SK-N-MC (cell line): ENCODE measurements at regions not wholly inside any gene's neighbourhood (a gene's known extent, or its start where the extent isn't known, plus 50 kb on each side); places are given as distances from the start of the nearest gene placed in this dataset.
A peak's percentile ranks its signal among the peaks of the same experiment; 100 is the strongest.

Source experiments
- DNase-seq: peaks from one replicate; pipeline ENCODE4 v3.0.0-alpha.2; 2011; ENCODE audit warnings: low read depth, low spot score
- H3K27ac ChIP-seq: fragments of 200-600 bp; sonication (generic); 2 replicates; pipeline ENCODE4 v1.5.1; 2016; ENCODE audit warnings: mixed run types
- H3K36me3 ChIP-seq: fragments of 200-600 bp; sonication (generic); 2 replicates; pipeline ENCODE4 v1.6.1; 2017; ENCODE audit warnings: antibody characterized with exemption, low read length, mixed read lengths; ENCODE audit not compliant: insufficient read depth
- H3K4me3 ChIP-seq: fragments of 200-600 bp; sonication (generic); 2 replicates; pipeline ENCODE4 v1.5.1; 2016
- H3K9ac ChIP-seq: fragments of 200-600 bp; sonication (generic); 2 replicates; pipeline ENCODE4 v1.8.0; 2017; ENCODE audit warnings: mixed run types, mixed read lengths; ENCODE audit not compliant: insufficient read length
- H3K9me3 ChIP-seq: fragments of 200-600 bp; sonication (generic); 2 replicates; pipeline ENCODE4 v1.6.1; 2017; ENCODE audit warnings: low read depth, mild to moderate bottlenecking, antibody characterized with exemption, low read length, moderate library complexity, mixed read lengths
- EZH2 ChIP-seq: fragments of 200-600 bp; sonication (generic); IDR thresholded peaks from one replicate; pipeline ENCODE4 v1.6.1; 2017; ENCODE audit warnings: antibody characterized with exemption
- FOXP2 ChIP-seq: optimal IDR thresholded peaks from 2 replicates; pipeline ENCODE3; 2011; ENCODE audit warnings: mild to moderate bottlenecking, moderate library complexity; ENCODE audit not compliant: insufficient read depth; ENCODE audit errors: extremely low read length, control extremely low read depth
- POLR2AphosphoS5 ChIP-seq: IDR thresholded peaks from 2 replicates; pipeline ENCODE4 v1.6.1; 2012; ENCODE audit warnings: mild to moderate bottlenecking, low read depth, low read length, borderline replicate concordance

DNA sequence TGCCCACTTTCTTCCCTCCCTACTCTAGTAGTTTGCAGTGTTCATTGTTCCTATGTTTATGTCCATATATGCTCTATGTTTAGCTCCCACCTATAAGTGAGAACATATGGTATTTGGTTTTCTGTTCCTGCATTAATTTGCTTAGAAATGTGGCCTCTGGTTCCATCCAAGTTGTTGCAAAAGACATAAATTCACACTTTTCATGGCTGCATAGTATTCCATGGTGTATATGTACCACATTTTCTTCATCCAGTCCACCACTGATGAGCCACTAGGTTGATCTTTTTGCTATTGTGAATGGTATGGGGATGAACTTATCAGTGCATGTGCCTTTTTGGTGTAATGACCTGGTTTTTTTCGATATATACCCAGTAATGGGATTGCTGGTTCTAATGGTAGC, 1089.1 kb downstream of the GRM8 start:
- H3K4me3 ChIP-seq: no peak overlapping the region
- H3K27ac ChIP-seq: no peak overlapping the region
- no peak for DNase-seq
- H3K9me3 ChIP-seq: no peaks in the 10 kb centered on the region
- no peaks in the 10 kb centered on the region for H3K36me3 ChIP-seq
- no peak for TF ChIP-seq EZH2
- TF ChIP-seq POLR2AphosphoS5: no peak
- no peak overlapping the region for H3K9ac ChIP-seq

DNA sequence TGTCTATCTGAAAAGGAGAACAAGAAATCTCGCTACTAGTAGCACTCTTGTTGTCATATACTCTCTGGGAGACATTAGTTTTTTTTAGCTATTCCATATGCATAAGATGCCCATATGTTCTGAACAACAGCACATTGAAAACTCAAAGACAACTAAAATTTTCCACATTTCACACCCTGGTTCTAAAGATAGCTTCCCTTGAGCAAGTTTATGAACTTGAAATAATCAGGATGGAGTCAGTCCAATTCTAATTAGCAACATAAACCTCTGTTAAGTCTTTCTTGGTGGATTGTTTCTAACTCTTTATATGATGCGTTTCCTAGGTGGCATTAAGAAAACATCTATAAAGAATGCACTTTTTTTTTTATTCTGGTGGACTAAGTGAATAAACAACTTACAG, 1095.3 kb downstream of the GRM8 start:
- H3K9ac ChIP-seq: no peak overlapping the region
- no peak overlapping the region for H3K4me3 ChIP-seq
- no peak overlapping the region for H3K27ac ChIP-seq
- H3K36me3 ChIP-seq: no peaks in the 10 kb centered on the region
- no peak for DNase-seq
- H3K9me3 ChIP-seq: peaks cover 5% of the 10 kb centered on the region; the same call in 1 of the 2 replicates
- TF ChIP-seq FOXP2 (no peak), POLR2AphosphoS5 (no peak), EZH2 (no peak)

DNA sequence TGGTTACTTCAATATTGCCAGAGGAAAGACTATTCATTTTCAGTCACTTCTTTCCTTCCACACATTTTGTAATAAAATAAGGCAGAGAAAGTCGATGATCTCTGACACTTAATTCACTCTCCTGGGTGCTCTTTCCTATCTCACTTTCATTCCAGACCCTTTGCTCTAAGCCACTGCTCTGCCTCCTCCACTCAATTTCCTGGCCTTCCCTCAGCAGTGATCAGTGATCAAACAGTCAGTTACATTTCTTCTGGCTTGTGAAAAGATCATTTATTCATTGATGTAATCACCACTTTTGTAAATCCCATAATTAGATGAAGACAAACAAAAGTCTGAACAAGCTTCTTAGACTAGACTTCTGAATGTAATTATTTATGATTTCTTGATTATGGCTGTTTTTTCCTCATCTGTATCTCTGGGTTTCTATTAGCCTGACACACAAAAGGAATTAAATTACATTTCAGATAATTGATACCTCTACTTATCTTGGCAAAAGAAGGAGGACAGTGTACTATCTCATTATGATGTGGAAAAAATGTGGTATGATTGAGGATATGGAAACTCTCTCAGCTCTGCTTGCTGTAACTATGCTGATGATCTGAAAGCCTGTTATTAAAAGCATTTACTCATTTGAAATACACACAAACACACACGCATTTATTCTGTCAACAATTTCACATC, 1102.3 kb downstream of the GRM8 start:
- Histone ChIP-seq H3K9me3 (no peaks in the 10 kb centered on the region), H3K27ac (no peak overlapping the region), H3K36me3 (no peaks in the 10 kb centered on the region), H3K4me3 (no peak overlapping the region), H3K9ac (no peak overlapping the region)
- no peak for TF ChIP-seq FOXP2
- no peak for TF ChIP-seq EZH2
- no peak for TF ChIP-seq POLR2AphosphoS5
- no peak for DNase-seq

DNA sequence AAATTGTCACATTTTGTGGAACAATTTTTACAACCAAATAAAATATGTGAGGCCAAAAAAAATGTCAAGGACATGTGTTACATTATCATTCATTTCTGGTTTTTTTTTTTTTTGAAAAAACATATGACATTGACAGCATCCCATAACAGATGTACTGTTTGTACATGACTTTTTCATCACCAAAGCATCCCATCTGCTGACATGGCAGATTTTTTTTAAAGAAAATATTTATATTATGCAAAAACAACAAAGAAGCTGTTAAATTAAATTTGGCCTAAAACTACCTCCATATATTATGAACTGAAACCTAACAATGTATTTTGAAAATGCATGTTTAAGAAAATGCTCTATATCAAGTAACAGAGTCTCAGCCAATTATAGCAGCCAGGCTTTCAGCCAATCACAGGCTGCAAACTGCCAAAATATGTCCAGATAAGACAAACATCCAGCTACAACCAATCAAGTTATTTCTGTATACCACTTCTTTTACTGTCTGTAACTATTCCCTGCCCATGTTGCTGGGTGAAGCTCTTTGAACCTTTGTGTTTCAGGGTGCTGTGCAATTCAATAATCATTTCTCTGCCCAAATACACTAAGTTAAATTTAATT, 1111.8 kb downstream of the GRM8 start:
- TF ChIP-seq EZH2: no peak
- no peak for TF ChIP-seq FOXP2
- TF ChIP-seq POLR2AphosphoS5: no peak
- Histone ChIP-seq H3K9ac (no peak overlapping the region), H3K27ac (no peak overlapping the region), H3K9me3 (no peaks in the 10 kb centered on the region), H3K36me3 (no peaks in the 10 kb centered on the region), H3K4me3 (no peak overlapping the region)
- DNase-seq: no peak

DNA sequence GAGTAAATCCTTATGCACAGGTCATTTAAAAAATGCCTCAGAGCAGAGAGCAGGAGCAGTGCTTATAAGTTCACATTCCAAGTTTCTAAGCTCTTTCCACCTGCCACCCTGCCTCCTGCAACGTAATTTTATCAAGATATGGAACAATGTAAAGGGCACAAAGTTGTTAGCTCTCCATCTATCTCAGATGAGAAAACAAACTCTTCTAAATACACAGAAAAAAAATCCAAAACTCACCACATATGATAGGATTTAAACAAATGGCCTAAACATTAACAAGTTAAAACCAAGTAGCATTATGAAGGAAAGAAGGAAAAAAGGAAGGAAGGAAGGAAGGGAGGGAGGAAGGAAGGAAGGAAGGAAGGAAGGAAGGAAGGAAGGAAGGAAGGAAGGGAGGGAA, 1132.8 kb downstream of the GRM8 start:
- Histone ChIP-seq H3K9ac (peak overlapping the region; percentile 21), H3K9me3 (peaks cover 3% of the 10 kb centered on the region; the same call in 1 of the 2 replicates), H3K27ac (peak overlapping the region; percentile 97), H3K4me3 (peak overlapping the region; percentile 30; the same call in 1 of the 2 replicates), H3K36me3 (no peaks in the 10 kb centered on the region)
- peak; percentile 65; the same call in 1 of the 2 replicates for TF ChIP-seq POLR2AphosphoS5
- TF ChIP-seq EZH2: no peak
- DNase-seq: peak; percentile 93

DNA sequence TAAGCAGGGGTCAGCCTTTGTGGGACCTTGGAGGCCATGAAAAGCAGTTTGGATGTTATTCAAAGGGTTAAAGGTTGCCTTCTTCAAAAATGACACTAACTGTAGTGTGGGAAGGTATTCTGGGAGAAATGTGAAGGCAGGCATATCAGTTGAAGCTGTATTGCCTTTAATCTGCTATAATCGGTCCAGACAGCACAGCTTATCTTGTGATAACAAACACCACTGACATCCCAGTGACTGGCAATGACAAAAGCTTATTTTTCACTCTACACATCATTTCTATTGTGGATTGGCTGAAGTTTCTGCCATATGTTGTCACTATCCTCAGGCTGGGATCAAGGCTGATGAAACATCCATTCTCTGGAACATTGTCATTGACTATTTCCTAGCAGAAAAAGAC, 1149.2 kb downstream of the GRM8 start:
- Histone ChIP-seq H3K36me3 (no peaks in the 10 kb centered on the region), H3K4me3 (no peak overlapping the region), H3K9ac (no peak overlapping the region), H3K9me3 (no peaks in the 10 kb centered on the region), H3K27ac (no peak overlapping the region)
- no peak for TF ChIP-seq FOXP2
- no peak for TF ChIP-seq EZH2
- no peak for TF ChIP-seq POLR2AphosphoS5
- DNase-seq: no peak

DNA sequence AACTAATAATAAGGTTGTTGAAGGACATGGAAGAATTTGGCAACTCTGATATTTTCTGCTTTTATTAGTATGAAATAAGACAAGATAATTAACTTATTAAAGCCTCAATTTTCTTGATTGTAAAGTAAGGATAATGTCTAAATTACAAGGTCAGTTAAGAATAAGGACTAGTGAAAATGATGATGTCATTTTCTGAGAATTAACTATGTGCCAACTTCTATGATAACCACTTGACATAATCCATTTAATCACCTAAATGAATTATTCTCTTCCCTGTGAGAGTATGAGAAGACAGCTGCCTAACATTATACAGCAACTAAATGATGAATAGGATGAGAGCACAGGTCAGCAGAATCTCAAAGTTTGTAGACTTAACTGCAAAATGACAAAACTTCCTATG, 1153.4 kb upstream of the POT1 start:
- H3K27ac ChIP-seq: no peak overlapping the region
- H3K9me3 ChIP-seq: peaks cover 5% of the 10 kb centered on the region; the same call in 1 of the 2 replicates
- no peak for DNase-seq
- no peaks in the 10 kb centered on the region for H3K36me3 ChIP-seq
- no peak overlapping the region for H3K9ac ChIP-seq
- TF ChIP-seq EZH2 (no peak), POLR2AphosphoS5 (no peak), FOXP2 (no peak)
- H3K4me3 ChIP-seq: no peak overlapping the region

DNA sequence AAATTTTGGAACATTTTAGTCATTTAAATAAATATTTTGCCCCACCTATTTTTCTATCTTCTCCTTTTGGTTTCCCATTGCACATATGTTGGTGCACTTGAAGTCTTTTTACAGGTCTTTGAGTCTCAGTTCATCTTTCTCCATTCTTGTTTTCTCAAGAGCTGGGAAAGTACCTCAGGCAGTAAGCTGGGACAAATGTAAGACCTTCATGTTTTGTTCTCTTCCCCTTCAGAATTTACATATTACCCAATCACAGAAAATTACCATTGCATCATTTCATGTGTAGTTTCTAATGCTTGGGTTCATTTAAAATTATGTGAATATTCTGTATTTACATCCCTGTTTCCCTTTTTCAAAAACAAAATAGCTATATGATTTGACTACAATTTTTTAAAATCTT, 1150.0 kb upstream of the POT1 start:
- peak; percentile 34 for DNase-seq
- no peaks in the 10 kb centered on the region for H3K36me3 ChIP-seq
- H3K9me3 ChIP-seq: no peaks in the 10 kb centered on the region
- no peak overlapping the region for H3K27ac ChIP-seq
- no peak for TF ChIP-seq POLR2AphosphoS5
- TF ChIP-seq FOXP2: no peak
- no peak for TF ChIP-seq EZH2
- no peak overlapping the region for H3K9ac ChIP-seq
- H3K4me3 ChIP-seq: no peak overlapping the region

DNA sequence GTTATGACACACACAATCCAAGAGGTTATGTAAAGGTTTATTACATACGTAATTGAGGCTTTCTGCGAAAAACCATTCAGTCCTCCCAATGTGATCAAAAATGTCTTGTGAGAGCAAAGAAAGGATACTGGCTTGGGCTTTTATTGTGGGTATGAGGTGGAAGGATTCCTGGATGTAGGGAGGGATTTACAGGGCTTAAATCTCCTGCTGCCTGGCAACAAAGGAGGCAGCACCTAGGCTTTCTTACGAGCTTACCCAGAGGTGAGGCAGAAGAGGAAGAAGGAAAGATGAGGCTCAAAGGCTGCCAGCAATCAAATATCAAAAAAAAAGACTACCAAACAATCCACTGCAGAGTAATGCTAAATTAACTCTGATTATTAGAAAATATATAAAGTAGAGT, 1149.5 kb upstream of the POT1 start:
- TF ChIP-seq EZH2 (no peak), POLR2AphosphoS5 (no peak), FOXP2 (no peak)
- H3K4me3 ChIP-seq: no peak overlapping the region
- H3K36me3 ChIP-seq: no peaks in the 10 kb centered on the region
- H3K9me3 ChIP-seq: no peaks in the 10 kb centered on the region
- DNase-seq: no peak
- no peak overlapping the region for H3K27ac ChIP-seq
- no peak overlapping the region for H3K9ac ChIP-seq
